ENCODE measurements at regions not wholly inside any gene's neighbourhood (a gene's known extent, or its start where the extent isn't known, plus 50 kb on each side); places are given as distances from the start of the nearest gene placed in this dataset.

- BruUV-seq (replicated peaks): no TSS peak
Observed at GRCh38 chrX:40326186-40326965, 228.6 kb upstream of the BCOR start.

More at GRCh38 chrX:40326186-40326965, 228.6 kb upstream of the BCOR start:
- no peak overlapping the region for H3K4me2 ChIP-seq (ENCODE audit: insufficient read depth, low read length)
- H3K4me1 ChIP-seq (ENCODE audit: control insufficient read depth, extremely low read depth, insufficient read depth, low read length): no peaks in the 10 kb centered on the region
- no peak overlapping the region for H3K27ac ChIP-seq (ENCODE audit: insufficient read depth, low read depth, low read length)
- intact Hi-C loops (cut with micrococcal nuclease): no loop called here
- no peak overlapping the region for H3K4me3 ChIP-seq (replicated peaks in 1 of 3; ENCODE audit: insufficient read depth in 1 of 3, low read depth in 1 of 3, low read length in 3 of 3)
- H4K20me1 ChIP-seq (replicated peaks; ENCODE audit: control insufficient read depth, extremely low read depth, insufficient read depth, low read length): no peaks in the 10 kb centered on the region
- TF ChIP-seq MAX (IDR thresholded peaks at IDR 0.05; ENCODE audit: insufficient read depth, insufficient read length): no peak
- TF ChIP-seq JUN (IDR thresholded peaks at IDR 0.05; ENCODE audit: borderline replicate concordance, insufficient read depth, insufficient read length, low read depth): no peak
- no peak for TF ChIP-seq POLR2A (IDR thresholded peaks at IDR 0.05; ENCODE audit: low read depth, low read length)
- TF ChIP-seq CTCF (IDR thresholded peaks at IDR 0.05; ENCODE audit: extremely low read depth in 1 of 2, insufficient read depth in 1 of 2, low read depth in 1 of 2, low read length in 2 of 2): no peak
- no peak for TF ChIP-seq GATA2 (IDR thresholded peaks at IDR 0.05; ENCODE audit: insufficient read depth, insufficient read length, low read depth, low read length)
- no peak for TF ChIP-seq POLR2AphosphoS5 (IDR thresholded peaks at IDR 0.05; ENCODE audit: insufficient read depth, low read depth, low read length)
- no peak for TF ChIP-seq EZH2 (IDR thresholded peaks at IDR 0.05; ENCODE audit: borderline replicate concordance, low read depth, low read length, severe bottlenecking)
- no peak for TF ChIP-seq FOS (IDR thresholded peaks at IDR 0.05; ENCODE audit: borderline replicate concordance, insufficient read depth, low read length)
- no peak for TF ChIP-seq MYC (IDR thresholded peaks at IDR 0.05; ENCODE audit: low read depth, low read length)
- no peaks in the 10 kb centered on the region for H3K9me1 ChIP-seq (replicated peaks; ENCODE audit: control insufficient read depth, extremely low read depth, insufficient read depth, low read length)
- H3K27me3 ChIP-seq (ENCODE audit: control insufficient read depth in 2 of 2, insufficient read depth in 2 of 2, low read length in 2 of 2): no peaks in the 10 kb centered on the region
- dilution Hi-C loops (cut with MboI; ENCODE audit: extremely low pct_ligation_motif_present, low sequenced_read_pairs): no loop called here
- ChIA-PET POLR2A (no interaction called here), CTCF (no interaction called here)
- no peak overlapping the region for H2AFZ ChIP-seq (ENCODE audit: low read depth, low read length)
- no peak overlapping the region for H3K9ac ChIP-seq (replicated peaks; ENCODE audit: extremely low read depth, insufficient read depth, low read length)
- FAIRE-seq (no peak), DNase-seq (ENCODE audit: low read depth, low spot score) (no peak)
- H3K79me2 ChIP-seq (ENCODE audit: control insufficient read depth, insufficient read depth, low read length): no peaks in the 10 kb centered on the region
- no peaks in the 10 kb centered on the region for H3K36me3 ChIP-seq (ENCODE audit: control insufficient read depth in 2 of 2, extremely low read depth in 1 of 2, insufficient read depth in 2 of 2, low read length in 2 of 2)
- H3K9me3 ChIP-seq (replicated peaks; ENCODE audit: control insufficient read depth, insufficient read depth, low read length): no peaks in the 10 kb centered on the region

All from endothelial cell of umbilical vein (primary cell).